WTC11 (cell line): ENCODE measurements at regions not wholly inside any gene's neighbourhood (a gene's known extent, or its start where the extent isn't known, plus 50 kb on each side); places are given as distances from the start of the nearest gene placed in this dataset.

ENCODE experiments used
- CTCF ChIP-seq: fragments of 200-600 bp; IDR thresholded peaks from 2 replicates; pipeline ENCODE4 v1.8.0; 2022; ENCODE audit warnings: antibody characterized with exemption
- ESRRA ChIP-seq: sonication (generic); formaldehyde crosslinking; IDR thresholded peaks from 2 replicates; pipeline ENCODE4 v1.8.1; 2022; ENCODE audit warnings: mild to moderate bottlenecking, missing genetic modification reagents, borderline replicate concordance
- MAX ChIP-seq: sonication (generic); formaldehyde crosslinking; IDR thresholded peaks from 2 replicates; pipeline ENCODE4 v1.8.0; 2022; ENCODE audit warnings: mild to moderate bottlenecking, missing genetic modification reagents
- MLX ChIP-seq: sonication (generic); formaldehyde crosslinking; IDR thresholded peaks from 2 replicates; pipeline ENCODE4 v1.8.1; 2023; ENCODE audit warnings: mild to moderate bottlenecking, missing genetic modification reagents, moderate library complexity
- MXD4 ChIP-seq: fragments of 250-450 bp; sonication (Bioruptor Pico); IDR thresholded peaks from 2 replicates; pipeline ENCODE4 v1.8.0; 2021; ENCODE audit warnings: mild to moderate bottlenecking, moderate library complexity, borderline replicate concordance
- NFE2L1 ChIP-seq: sonication (generic); formaldehyde crosslinking; IDR thresholded peaks from 2 replicates; pipeline ENCODE4 v1.8.1; 2023; ENCODE audit warnings: missing genetic modification reagents
- NR1H2 ChIP-seq: sonication (generic); formaldehyde crosslinking; IDR thresholded peaks from 2 replicates; pipeline ENCODE4 v1.9.0; 2021; ENCODE audit warnings: mild to moderate bottlenecking, moderate library complexity, missing genetic modification reagents
- NR3C1 ChIP-seq: sonication (generic); formaldehyde crosslinking; conservative IDR thresholded peaks from 2 replicates; pipeline ENCODE4 v1.8.1; 2023; ENCODE audit warnings: low read depth, mild to moderate bottlenecking, missing genetic modification reagents
- STAT6 ChIP-seq: sonication (generic); formaldehyde crosslinking; conservative IDR thresholded peaks from 2 replicates; pipeline ENCODE4 v1.8.1; 2023; ENCODE audit warnings: mild to moderate bottlenecking, low read depth, missing genetic modification reagents, moderate library complexity
- USF1 ChIP-seq: sonication (generic); formaldehyde crosslinking; IDR thresholded peaks from 2 replicates; pipeline ENCODE4 v1.8.0; 2022; ENCODE audit warnings: mild to moderate bottlenecking, missing genetic modification reagents
- USF2 ChIP-seq: sonication (generic); formaldehyde crosslinking; IDR thresholded peaks from 2 replicates; pipeline ENCODE4 v1.8.1; 2023; ENCODE audit warnings: mild to moderate bottlenecking, missing genetic modification reagents, moderate library complexity
- ZNF263 ChIP-seq: sonication (generic); formaldehyde crosslinking; IDR thresholded peaks from 2 replicates; pipeline ENCODE4 v1.8.1; 2022; ENCODE audit warnings: low read depth, mild to moderate bottlenecking, moderate library complexity, missing genetic modification reagents
- ZNF281 ChIP-seq: sonication (generic); formaldehyde crosslinking; IDR thresholded peaks from 2 replicates; pipeline ENCODE4 v1.8.0; 2023; ENCODE audit warnings: mild to moderate bottlenecking, missing genetic modification reagents

- no peak for TF ChIP-seq CTCF
- no peak for TF ChIP-seq NFE2L1 (CRISPR knock-in tag)
- TF ChIP-seq STAT6, result no peak
- TF ChIP-seq USF1, result no peak
- no peak for TF ChIP-seq USF2 (CRISPR knock-in tag)
- TF ChIP-seq MXD4 (CRISPR knock-in tag), result no peak
- TF ChIP-seq NR1H2 (CRISPR knock-in tag), result no peak
- no peak for TF ChIP-seq NR3C1 (CRISPR knock-in tag)
- no peak for TF ChIP-seq MAX (CRISPR knock-in tag)
- TF ChIP-seq MLX (CRISPR knock-in tag), result no peak
- no peak for TF ChIP-seq ZNF281 (CRISPR knock-in tag)
- no peak for TF ChIP-seq ZNF263 (CRISPR knock-in tag)
- no peak for TF ChIP-seq ESRRA (CRISPR knock-in tag)
These were observed 66.8 kb upstream of the BCHE start for GRCh38 chr3:165903885-165904630.
